ENCODE measurements at regions not wholly inside any gene's neighbourhood (a gene's known extent, or its start where the extent isn't known, plus 50 kb on each side); places are given as distances from the start of the nearest gene placed in this dataset.

DNA sequence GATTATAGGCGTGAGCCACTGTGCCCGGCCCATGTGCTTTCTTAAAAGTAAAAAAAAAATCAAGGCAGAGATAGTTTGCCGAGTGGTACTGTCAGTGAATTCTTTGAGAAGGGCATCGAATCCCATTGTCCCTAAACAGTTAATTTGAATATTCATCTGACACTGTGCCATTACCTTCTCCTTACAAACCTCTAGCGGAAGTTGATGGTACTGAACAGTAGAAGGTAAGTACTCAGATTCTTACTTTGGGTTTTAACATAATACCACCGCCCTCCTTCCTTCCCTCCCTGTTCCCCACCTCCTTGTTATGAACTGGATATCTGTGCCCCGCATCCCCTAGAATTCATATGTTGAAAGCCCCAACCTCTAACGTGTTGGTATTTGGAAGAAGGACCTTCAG is 58.2 kb upstream of the CLMP start:
- DNase-seq, result no peak

DNA sequence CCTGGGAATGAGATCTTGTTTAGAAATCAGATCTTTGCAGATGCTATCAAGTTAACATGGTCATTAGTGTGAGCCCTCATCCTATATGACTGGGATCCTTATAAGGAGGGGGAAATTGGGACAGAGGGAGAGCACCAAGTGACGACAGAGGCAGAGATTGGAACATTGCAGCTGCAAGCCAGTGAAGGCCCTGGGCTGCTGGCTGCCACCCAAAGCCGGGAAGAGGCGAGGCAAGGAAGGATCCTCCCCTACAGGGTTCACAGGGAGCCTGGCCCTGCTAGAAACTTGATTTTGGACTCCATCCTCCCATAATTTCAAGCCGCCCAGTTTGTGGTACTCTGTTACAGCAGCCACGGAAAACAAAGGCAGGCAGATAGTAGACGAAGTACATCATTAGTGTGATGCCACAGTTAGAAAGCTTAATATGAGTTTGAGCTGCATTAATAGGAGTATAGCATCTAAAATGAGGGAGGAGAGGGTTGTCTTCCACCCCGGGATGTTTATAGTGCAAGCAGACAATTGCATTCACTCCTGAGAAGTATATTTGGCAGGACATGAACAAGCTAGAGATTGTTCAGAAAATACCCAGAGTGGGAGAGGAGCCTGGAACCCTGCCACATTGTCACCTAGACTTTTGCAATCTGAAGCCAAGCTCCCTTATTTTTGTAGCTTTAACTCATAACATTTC is 56.8 kb upstream of the CLMP start:
- no peak for DNase-seq

DNA sequence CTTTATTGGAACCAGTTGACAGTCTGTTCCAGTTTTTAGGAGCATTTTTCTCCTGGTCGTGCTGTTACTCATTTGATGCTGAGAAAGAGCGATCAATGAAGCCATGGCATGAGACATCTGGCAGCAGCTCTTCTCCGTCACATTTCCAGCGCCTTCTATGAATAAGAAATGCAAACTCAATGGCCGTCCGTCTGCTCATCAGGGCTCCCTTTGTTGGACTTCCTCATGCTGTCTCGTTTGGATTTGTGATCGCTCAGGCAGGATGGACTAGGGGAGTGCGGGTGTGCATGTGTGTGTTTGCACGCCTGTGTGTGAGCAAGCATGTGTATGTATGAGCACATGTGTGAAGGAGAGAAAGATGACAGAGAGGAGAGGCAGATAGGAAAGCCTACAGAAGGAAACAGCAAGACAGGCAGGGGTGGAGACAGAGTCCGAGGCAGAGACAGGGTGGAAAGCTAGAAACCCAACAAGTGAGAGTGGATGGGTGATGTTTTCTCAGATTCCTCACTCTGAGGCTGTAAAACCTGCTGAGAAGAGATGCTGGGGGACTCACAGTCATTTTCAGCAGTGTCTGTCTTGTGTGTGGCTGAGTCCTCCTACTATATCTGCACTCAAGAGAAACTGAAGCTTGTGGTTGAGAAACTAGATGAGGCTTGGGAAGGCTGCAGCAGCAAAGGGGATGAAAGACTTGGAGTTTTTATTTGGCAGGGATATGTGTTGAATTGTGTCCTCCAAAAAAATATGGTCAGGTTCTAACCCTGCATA is 56.0 kb upstream of the CLMP start:
- DNase-seq, result no peak

DNA sequence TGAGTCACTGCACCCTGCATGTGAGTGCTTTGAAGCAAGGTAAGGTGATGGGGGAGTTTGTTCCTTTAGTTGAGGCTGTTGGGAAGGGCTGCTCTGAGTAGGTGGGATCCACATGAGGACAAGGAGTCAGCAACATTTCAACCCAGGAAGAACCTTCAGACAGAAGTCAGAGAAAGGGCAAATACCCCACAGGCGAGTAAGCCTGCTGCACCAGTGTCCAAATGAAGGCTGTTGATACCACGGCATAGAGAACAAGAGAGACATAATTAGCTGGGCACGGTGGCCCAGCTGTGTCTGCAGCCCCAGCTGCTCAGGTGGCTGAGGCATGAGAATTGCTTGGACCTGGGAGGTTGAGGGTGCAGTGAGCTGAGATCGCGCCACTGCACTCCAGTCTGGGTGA is 54.3 kb upstream of the CLMP start:
- no peak for DNase-seq

DNA sequence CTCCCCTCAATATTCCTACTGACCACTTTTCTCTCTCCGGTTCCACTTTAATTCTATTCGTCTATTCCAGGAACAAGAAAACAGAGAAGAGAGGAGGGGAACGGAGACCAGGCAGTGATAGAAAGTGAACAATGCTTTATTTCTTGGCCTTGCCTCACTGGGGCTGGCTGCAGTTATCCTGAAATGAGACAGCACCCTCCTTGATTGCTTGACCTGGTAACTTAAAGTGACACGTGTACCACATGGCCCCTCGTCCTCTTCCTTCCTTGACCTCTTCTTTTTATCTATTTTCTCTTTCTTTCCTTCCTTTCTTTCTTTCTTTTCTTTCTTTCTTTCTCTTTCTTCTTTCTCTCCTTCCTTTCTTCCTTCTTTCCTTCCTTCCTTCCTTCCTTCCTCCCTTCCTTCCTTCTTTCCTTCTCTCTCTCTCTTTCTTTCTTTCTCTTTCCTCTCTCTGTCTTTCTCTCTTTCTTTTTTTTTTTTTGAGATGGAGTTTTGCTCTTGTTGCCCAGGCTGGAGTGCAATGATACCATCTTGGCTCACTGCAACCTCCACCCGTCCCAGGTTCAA is 52.8 kb upstream of the CLMP start:
- DNase-seq, result no peak

DNA sequence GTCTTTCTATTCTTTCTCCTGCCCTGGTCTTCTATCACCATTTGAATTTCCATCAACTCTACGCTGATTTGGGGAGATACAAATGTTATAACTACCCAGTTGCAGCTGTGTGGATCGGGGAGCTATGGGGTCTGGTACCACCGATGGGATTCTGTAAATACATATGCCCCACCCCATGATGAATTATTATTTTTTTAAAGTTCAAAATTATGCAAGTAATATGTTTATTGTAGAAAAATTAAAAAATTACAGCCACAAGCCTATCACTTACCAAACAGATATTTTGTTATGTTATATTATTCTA is 52.4 kb upstream of the CLMP start:
- no peak for DNase-seq

DNA sequence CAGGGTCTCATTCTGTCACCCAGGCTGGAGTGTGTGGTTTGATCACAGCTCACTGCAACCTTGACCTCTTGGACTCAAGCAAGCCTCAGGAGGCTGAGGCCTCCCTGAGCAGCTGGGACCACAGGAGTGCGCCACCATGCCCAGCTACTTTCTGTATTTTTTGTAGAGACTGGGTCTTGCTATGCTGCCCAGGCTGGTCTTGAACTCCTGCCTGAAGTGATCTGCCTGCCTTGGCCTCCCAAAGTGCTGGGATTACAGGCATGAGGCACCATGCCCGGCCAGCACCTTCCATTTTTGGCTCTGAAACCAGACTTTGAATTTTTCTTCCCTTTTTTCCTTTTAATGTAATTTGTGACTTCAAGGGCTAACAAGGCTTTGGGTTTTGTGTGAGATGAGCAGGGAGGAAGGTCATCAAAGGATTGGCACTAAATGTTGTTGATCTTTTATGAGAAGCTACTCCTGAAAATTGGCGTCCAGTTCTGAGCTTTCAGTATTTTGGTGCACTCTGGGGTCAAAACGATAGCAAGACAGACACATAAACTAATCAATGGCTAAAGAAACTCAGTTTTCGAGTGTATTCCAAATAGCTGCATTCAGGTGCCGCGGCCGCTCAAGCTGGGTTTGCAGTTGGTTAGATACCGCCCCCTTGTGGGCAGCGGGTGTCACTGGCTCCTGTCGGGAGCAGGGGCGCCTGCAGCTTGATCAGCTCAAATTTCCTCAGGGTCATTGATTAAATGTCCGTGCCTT is 51.9 kb upstream of the CLMP start:
- peak; percentile 40 for DNase-seq

DNA sequence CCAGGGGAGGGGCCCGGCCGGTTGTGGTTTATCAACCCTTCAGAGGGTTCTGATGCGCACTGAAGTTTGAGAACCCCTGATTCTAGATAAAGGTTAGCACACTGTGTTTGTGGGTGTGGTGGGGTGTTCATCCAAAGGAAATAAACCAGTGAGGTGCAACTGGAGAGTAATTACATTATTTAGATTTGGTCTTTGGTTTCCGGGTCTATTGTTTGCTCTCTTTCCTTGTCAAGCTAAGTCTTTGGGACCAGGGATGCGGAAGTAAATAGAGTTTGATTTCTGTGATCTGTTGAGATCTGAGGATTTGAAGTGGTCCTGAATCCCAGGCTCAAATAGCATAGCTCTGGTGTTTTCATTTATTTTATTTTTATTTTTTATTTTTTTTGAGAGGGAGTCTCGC is 50.5 kb upstream of the CLMP start:
- DNase-seq, result no peak

Data from NCI-H226 (cell line).